ENCODE measurements at regions not wholly inside any gene's neighbourhood (a gene's known extent, or its start where the extent isn't known, plus 50 kb on each side); places are given as distances from the start of the nearest gene placed in this dataset.
A peak's percentile ranks its signal among the peaks of the same experiment; 100 is the strongest.

- peak overlapping the region; percentile 71 to 73 for H3K27ac ChIP-seq
- no peaks in the 10 kb centered on the region for H3K27me3 ChIP-seq (replicated peaks; ENCODE audit: insufficient read depth)
- ATAC-seq (ENCODE audit: insufficient number of reproducible peaks, low FRiP score, low read depth): no peak
- H3K4me3 ChIP-seq: peak overlapping the region; percentile 87
- H3K4me1 ChIP-seq (ENCODE audit: control insufficient read depth in 1 of 2, low read depth in 2 of 2): peaks cover 17 to 42% of the 10 kb centered on the region in 2 donors
- H3K9me3 ChIP-seq: no peaks in the 10 kb centered on the region
- no peak for TF ChIP-seq CTCF (IDR thresholded peaks at IDR 0.05)
- DNase-seq (ENCODE audit: low spot score): no peak
- H3K36me3 ChIP-seq: no peaks in the 10 kb centered on the region
Observed at GRCh38 chr20:36093804-36094145, 60.8 kb upstream of the EPB41L1 start.

GRCh38 chr20:36094497-36094896, 60.0 kb upstream of the EPB41L1 start:
- H3K27me3 ChIP-seq (replicated peaks; ENCODE audit: insufficient read depth): no peaks in the 10 kb centered on the region
- no peak for TF ChIP-seq CTCF (IDR thresholded peaks at IDR 0.05)
- no peak for ATAC-seq (ENCODE audit: insufficient number of reproducible peaks, low FRiP score, low read depth)
- H3K27ac ChIP-seq: peak overlapping the region; percentile 71 to 73
- H3K9me3 ChIP-seq: no peaks in the 10 kb centered on the region
- H3K4me3 ChIP-seq: peak overlapping the region; percentile 87
- DNase-seq (ENCODE audit: low spot score): no peak
- H3K4me1 ChIP-seq (ENCODE audit: control insufficient read depth in 1 of 2, low read depth in 2 of 2): peaks cover 17 to 45% of the 10 kb centered on the region in 2 donors
- H3K36me3 ChIP-seq: no peaks in the 10 kb centered on the region

GRCh38 chr20:36096435-36096834, 58.1 kb upstream of the EPB41L1 start:
- no peak for TF ChIP-seq CTCF (IDR thresholded peaks at IDR 0.05)
- Histone ChIP-seq H3K9me3 (no peaks in the 10 kb centered on the region), H3K27me3 (replicated peaks; ENCODE audit: insufficient read depth) (no peaks in the 10 kb centered on the region), H3K36me3 (no peaks in the 10 kb centered on the region), H3K4me1 (ENCODE audit: control insufficient read depth in 1 of 2, low read depth in 2 of 2) (peaks cover 17 to 45% of the 10 kb centered on the region in 2 donors), H3K27ac (peak overlapping the region; percentile 41 to 64), H3K4me3 (no peak overlapping the region)
- no peak for DNase-seq (ENCODE audit: low spot score)
- ATAC-seq (ENCODE audit: insufficient number of reproducible peaks, low FRiP score, low read depth): no peak

- Histone ChIP-seq H3K4me1 (ENCODE audit: control insufficient read depth in 1 of 2, low read depth in 2 of 2) (peaks cover 14 to 39% of the 10 kb centered on the region in 2 donors), H3K27ac (peak overlapping the region; percentile 41 to 64)
Observed at GRCh38 chr20:36097337-36098151, 57.0 kb upstream of the EPB41L1 start.

GRCh38 chr20:36098364-36098763, 56.2 kb upstream of the EPB41L1 start:
- Histone ChIP-seq H3K9me3 (no peaks in the 10 kb centered on the region), H3K27ac (peak overlapping the region; percentile 41 to 64)
- ATAC-seq (ENCODE audit: insufficient number of reproducible peaks, low FRiP score, low read depth): no peak

More at GRCh38 chr20:36097337-36098151, 57.0 kb upstream of the EPB41L1 start:
- H3K9me3 ChIP-seq: no peaks in the 10 kb centered on the region
- H3K27me3 ChIP-seq (replicated peaks; ENCODE audit: insufficient read depth): no peaks in the 10 kb centered on the region
- no peak for TF ChIP-seq CTCF (IDR thresholded peaks at IDR 0.05)
- ATAC-seq (ENCODE audit: insufficient number of reproducible peaks, low FRiP score, low read depth) (no peak), DNase-seq (ENCODE audit: low spot score) (no peak)
- H3K36me3 ChIP-seq: no peaks in the 10 kb centered on the region
- no peak overlapping the region for H3K4me3 ChIP-seq

More at GRCh38 chr20:36098364-36098763, 56.2 kb upstream of the EPB41L1 start:
- no peak for DNase-seq (ENCODE audit: low spot score)
- H3K4me1 ChIP-seq (ENCODE audit: control insufficient read depth in 1 of 2, low read depth in 2 of 2): peaks cover 20 to 43% of the 10 kb centered on the region in 2 donors
- no peak for TF ChIP-seq CTCF (IDR thresholded peaks at IDR 0.05)
- no peak overlapping the region for H3K4me3 ChIP-seq
- no peaks in the 10 kb centered on the region for H3K36me3 ChIP-seq
- no peaks in the 10 kb centered on the region for H3K27me3 ChIP-seq (replicated peaks; ENCODE audit: insufficient read depth)
